ENCODE measurements at regions not wholly inside any gene's neighbourhood (a gene's known extent, or its start where the extent isn't known, plus 50 kb on each side); places are given as distances from the start of the nearest gene placed in this dataset.

DNA sequence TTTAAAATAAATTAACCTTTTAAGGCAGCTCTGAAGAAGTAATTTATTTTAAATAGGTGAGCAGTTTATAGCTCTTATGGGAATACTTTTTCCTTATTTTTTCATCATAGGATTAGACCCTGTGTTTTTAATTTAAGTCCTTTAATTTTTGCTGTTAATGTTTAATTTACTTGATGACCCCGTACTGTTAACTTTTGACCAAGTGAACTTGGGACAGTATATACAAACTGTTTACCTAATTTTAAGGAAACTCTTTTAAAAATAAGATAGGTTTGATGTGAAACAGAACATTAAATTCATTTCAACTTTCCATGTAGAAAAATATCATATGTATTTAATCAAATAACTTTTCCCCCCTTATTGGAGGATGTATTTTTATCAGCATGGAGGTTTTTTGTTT is 74.4 kb downstream of the KCNRG start:
- TF ChIP-seq CTCF (IDR thresholded peaks at IDR 0.05; ENCODE audit: insufficient read depth, low read depth, low read length), result no peak
- TF ChIP-seq EZH2 (IDR thresholded peaks at IDR 0.05; ENCODE audit: insufficient read depth, low read length), result no peak

Data from astrocyte (in vitro differentiated cells and primary cell).